Liver (tissue), 8 donors: ENCODE measurements at regions not wholly inside any gene's neighbourhood (a gene's known extent, or its start where the extent isn't known, plus 50 kb on each side); places are given as distances from the start of the nearest gene placed in this dataset.

ENCODE experiments used
- DNase-seq: peaks from one replicate; pipeline ENCODE4 v3.0.0-alpha.2; 2017; ENCODE audit warnings: low spot score
- H3K27ac ChIP-seq, 2 donors: one replicate each; pipeline ENCODE4 v1.7.0; 2013; ENCODE audit warnings: inconsistent platforms in 2 of 2, low read length in 2 of 2, control low read depth in 1 of 2, low read depth in 1 of 2, mild to moderate bottlenecking in 1 of 2
- H3K27me3 ChIP-seq, 4 donors: one replicate each; pipeline versions ENCODE4 v1.6.1 to v1.7.0; 2013; ENCODE audit warnings: low read length in 3 of 4, inconsistent platforms in 1 of 4, mild to moderate bottlenecking in 1 of 4, moderate library complexity in 1 of 4; ENCODE audit not compliant: control insufficient read depth in 4 of 4, insufficient read depth in 4 of 4
- H3K36me3 ChIP-seq, 4 donors: one replicate each; pipeline versions ENCODE4 v1.6.1 to v1.7.0; 2013; ENCODE audit warnings: low read length in 3 of 4, mild to moderate bottlenecking in 3 of 4, low read depth in 1 of 4, moderate library complexity in 1 of 4; ENCODE audit not compliant: control insufficient read depth in 4 of 4, insufficient read depth in 3 of 4
- H3K4me1 ChIP-seq, 4 donors: one replicate each; pipeline versions ENCODE4 v1.6.1 to v1.7.0; 2013; ENCODE audit warnings: low read length in 3 of 4, mild to moderate bottlenecking in 3 of 4, moderate library complexity in 1 of 4; ENCODE audit not compliant: control insufficient read depth in 4 of 4, insufficient read depth in 4 of 4
- H3K4me3 ChIP-seq, 3 donors: one replicate each; pipeline versions ENCODE4 v1.6.1 to v1.7.0; 2013; ENCODE audit warnings: low read length in 3 of 3, control low read depth in 1 of 3, low read depth in 1 of 3, mild to moderate bottlenecking in 1 of 3
- H3K9ac ChIP-seq, 2 donors: one replicate each; pipeline ENCODE4 v1.7.0; 2013; ENCODE audit warnings: low read length in 2 of 2, mild to moderate bottlenecking in 2 of 2, moderate library complexity in 2 of 2, control low read depth in 1 of 2, low read depth in 1 of 2
- H3K9me3 ChIP-seq, 4 donors: one replicate each; pipeline versions ENCODE4 v1.6.1 to v1.7.0; 2013; ENCODE audit warnings: low read length in 3 of 4; ENCODE audit not compliant: control insufficient read depth in 4 of 4
- HNF4A ChIP-seq, 2 donors: conservative IDR thresholded peaks; 2 replicates each; pipeline ENCODE4 v1.6.1; 2016; ENCODE audit warnings: antibody characterized with exemption in 2 of 2, mild to moderate bottlenecking in 2 of 2
- HNF4G ChIP-seq: IDR thresholded peaks from 2 replicates; pipeline ENCODE4 v1.6.1; 2016; ENCODE audit warnings: antibody characterized with exemption
- RAD21 ChIP-seq, 2 donors: IDR thresholded peaks; 2 replicates each; pipeline ENCODE4 v1.6.1; 2016; ENCODE audit warnings: antibody characterized with exemption in 2 of 2, mild to moderate bottlenecking in 2 of 2
- RXRA ChIP-seq, 2 donors: IDR thresholded peaks; 2 replicates each; pipeline ENCODE4 v1.6.1; 2017 to 2018; ENCODE audit warnings: antibody characterized with exemption in 2 of 2, mild to moderate bottlenecking in 1 of 2
- TAF1 ChIP-seq: conservative IDR thresholded peaks from 2 replicates; pipeline ENCODE4 v1.6.1; 2016; ENCODE audit warnings: antibody characterized with exemption, mild to moderate bottlenecking
- YY1 ChIP-seq: IDR thresholded peaks from 2 replicates; pipeline ENCODE4 v1.6.1; 2016; ENCODE audit warnings: antibody characterized with exemption, mild to moderate bottlenecking
- WGBS: extraction: QIAGEN DNeasy Blood & Tissue Kit; methylation state at CpG from one replicate; pipeline ENCODE4 v1.1.7; 2013; 5-methylcytosine and 5-hydroxymethylcytosine counted together
- TF ChIP-seq, protein P1 (sequence below): IDR thresholded peaks from 2 replicates; pipeline ENCODE4 v1.6.1; 2016; ENCODE audit warnings: antibody characterized with exemption, mild to moderate bottlenecking
- TF ChIP-seq, protein P2 (sequence below): fragments of 150-350 bp; IDR thresholded peaks from 2 replicates; pipeline ENCODE4 v1.5.1; 2017; ENCODE audit warnings: improper control_type of control experiment, low read depth, low read length; ENCODE audit not compliant: missing input control
- TF ChIP-seq, protein P3 (sequence below): IDR thresholded peaks from 2 replicates; pipeline ENCODE4 v1.6.1; 2016; ENCODE audit warnings: antibody characterized with exemption
- TF ChIP-seq, protein P4 (sequence below): IDR thresholded peaks from 2 replicates; pipeline ENCODE4 v1.6.1; 2016; ENCODE audit warnings: antibody characterized with exemption
- donor health status: healthy.
- donor health status: healthy.
- donor health status: healthy.
- donor health status: healthy.
- donor health status: healthy.

DNA sequence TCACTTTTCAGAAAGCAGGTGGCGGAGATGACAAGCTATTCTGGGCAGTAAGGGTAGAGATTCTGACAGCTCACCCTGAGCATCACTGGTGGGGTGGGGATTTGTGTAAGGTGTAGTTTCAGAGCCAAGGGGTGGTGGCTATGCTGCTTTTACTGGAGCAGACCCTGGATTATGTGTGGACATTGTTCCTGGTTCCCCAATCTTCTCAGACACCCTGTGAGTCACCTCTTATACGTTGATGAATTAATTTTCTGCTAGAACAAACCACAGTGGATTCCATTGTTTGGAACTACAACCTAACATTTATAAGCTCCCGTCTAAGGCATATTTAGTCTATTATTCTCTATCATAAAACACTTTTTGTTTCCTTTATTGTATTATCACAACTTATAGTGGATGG is 169.5 kb upstream of the COL8A1 start:
- Histone ChIP-seq H3K4me1 (no peaks in the 10 kb centered on the region), H3K36me3 (no peaks in the 10 kb centered on the region), H3K27ac (no peak overlapping the region), H3K4me3 (no peak overlapping the region), H3K27me3 (peaks cover 0 to 2% (median 0%) of the 10 kb centered on the region in 4 donors), H3K9ac (no peak overlapping the region), H3K9me3 (no peaks in the 10 kb centered on the region)
- 57% methylated on average over 3 of the region's 3 CpGs for WGBS
- TF ChIP-seq, protein P1, sequence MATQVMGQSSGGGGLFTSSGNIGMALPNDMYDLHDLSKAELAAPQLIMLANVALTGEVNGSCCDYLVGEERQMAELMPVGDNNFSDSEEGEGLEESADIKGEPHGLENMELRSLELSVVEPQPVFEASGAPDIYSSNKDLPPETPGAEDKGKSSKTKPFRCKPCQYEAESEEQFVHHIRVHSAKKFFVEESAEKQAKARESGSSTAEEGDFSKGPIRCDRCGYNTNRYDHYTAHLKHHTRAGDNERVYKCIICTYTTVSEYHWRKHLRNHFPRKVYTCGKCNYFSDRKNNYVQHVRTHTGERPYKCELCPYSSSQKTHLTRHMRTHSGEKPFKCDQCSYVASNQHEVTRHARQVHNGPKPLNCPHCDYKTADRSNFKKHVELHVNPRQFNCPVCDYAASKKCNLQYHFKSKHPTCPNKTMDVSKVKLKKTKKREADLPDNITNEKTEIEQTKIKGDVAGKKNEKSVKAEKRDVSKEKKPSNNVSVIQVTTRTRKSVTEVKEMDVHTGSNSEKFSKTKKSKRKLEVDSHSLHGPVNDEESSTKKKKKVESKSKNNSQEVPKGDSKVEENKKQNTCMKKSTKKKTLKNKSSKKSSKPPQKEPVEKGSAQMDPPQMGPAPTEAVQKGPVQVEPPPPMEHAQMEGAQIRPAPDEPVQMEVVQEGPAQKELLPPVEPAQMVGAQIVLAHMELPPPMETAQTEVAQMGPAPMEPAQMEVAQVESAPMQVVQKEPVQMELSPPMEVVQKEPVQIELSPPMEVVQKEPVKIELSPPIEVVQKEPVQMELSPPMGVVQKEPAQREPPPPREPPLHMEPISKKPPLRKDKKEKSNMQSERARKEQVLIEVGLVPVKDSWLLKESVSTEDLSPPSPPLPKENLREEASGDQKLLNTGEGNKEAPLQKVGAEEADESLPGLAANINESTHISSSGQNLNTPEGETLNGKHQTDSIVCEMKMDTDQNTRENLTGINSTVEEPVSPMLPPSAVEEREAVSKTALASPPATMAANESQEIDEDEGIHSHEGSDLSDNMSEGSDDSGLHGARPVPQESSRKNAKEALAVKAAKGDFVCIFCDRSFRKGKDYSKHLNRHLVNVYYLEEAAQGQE, result no peak
- TF ChIP-seq, protein P2, sequence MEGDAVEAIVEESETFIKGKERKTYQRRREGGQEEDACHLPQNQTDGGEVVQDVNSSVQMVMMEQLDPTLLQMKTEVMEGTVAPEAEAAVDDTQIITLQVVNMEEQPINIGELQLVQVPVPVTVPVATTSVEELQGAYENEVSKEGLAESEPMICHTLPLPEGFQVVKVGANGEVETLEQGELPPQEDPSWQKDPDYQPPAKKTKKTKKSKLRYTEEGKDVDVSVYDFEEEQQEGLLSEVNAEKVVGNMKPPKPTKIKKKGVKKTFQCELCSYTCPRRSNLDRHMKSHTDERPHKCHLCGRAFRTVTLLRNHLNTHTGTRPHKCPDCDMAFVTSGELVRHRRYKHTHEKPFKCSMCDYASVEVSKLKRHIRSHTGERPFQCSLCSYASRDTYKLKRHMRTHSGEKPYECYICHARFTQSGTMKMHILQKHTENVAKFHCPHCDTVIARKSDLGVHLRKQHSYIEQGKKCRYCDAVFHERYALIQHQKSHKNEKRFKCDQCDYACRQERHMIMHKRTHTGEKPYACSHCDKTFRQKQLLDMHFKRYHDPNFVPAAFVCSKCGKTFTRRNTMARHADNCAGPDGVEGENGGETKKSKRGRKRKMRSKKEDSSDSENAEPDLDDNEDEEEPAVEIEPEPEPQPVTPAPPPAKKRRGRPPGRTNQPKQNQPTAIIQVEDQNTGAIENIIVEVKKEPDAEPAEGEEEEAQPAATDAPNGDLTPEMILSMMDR, result no peak
- TF ChIP-seq RXRA (IDR thresholded peaks at IDR 0.05) (no peak), YY1 (no peak), TAF1 (no peak)
- DNase-seq, result no peak

DNA sequence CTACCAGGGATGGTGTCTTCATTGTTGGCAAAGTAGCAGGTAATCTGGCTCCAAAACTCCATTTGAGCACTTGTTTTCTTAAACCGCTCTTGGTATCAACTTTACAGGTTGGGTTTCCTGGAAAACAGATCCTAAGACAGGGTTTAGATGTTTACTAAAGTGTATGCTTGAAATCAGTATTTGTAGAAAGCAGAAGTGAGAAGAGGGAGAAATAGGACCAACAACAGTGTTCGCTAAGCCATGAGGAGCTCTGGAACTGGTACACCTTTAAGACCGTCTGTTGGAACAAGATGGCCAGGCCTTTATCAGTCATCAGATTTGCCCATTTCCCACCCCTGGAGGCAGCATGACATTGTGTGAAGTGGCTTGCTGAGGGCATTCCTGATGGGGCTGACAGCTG is 171.0 kb upstream of the COL8A1 start:
- Histone ChIP-seq H3K4me3 (no peak overlapping the region), H3K9ac (no peak overlapping the region), H3K4me1 (no peaks in the 10 kb centered on the region), H3K9me3 (no peaks in the 10 kb centered on the region), H3K27me3 (peaks cover 0 to 2% (median 0%) of the 10 kb centered on the region in 4 donors), H3K27ac (no peak overlapping the region), H3K36me3 (no peaks in the 10 kb centered on the region)
- WGBS, result 82% methylated on average over 3 of the region's 3 CpGs
- DNase-seq, result no peak
- TF ChIP-seq, protein P1, result no peak
- TF ChIP-seq, protein P3, sequence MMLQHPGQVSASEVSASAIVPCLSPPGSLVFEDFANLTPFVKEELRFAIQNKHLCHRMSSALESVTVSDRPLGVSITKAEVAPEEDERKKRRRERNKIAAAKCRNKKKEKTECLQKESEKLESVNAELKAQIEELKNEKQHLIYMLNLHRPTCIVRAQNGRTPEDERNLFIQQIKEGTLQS, result no peak
- TF ChIP-seq RAD21 (IDR thresholded peaks at IDR 0.05) (no peak), HNF4A (conservative IDR thresholded peaks at IDR 0.05) (no peak), HNF4G (no peak), RXRA (IDR thresholded peaks at IDR 0.05) (no peak), YY1 (no peak)
- TF ChIP-seq, protein P4, sequence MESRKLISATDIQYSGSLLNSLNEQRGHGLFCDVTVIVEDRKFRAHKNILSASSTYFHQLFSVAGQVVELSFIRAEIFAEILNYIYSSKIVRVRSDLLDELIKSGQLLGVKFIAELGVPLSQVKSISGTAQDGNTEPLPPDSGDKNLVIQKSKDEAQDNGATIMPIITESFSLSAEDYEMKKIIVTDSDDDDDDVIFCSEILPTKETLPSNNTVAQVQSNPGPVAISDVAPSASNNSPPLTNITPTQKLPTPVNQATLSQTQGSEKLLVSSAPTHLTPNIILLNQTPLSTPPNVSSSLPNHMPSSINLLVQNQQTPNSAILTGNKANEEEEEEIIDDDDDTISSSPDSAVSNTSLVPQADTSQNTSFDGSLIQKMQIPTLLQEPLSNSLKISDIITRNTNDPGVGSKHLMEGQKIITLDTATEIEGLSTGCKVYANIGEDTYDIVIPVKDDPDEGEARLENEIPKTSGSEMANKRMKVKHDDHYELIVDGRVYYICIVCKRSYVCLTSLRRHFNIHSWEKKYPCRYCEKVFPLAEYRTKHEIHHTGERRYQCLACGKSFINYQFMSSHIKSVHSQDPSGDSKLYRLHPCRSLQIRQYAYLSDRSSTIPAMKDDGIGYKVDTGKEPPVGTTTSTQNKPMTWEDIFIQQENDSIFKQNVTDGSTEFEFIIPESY, result no peak
- TF ChIP-seq, protein P2, result no peak
